ENCODE measurements at regions not wholly inside any gene's neighbourhood (a gene's known extent, or its start where the extent isn't known, plus 50 kb on each side); places are given as distances from the start of the nearest gene placed in this dataset.

GRCh38 chr16:35909351-35909954 lies 2450.0 kb downstream of the TP53TG3F start:
- Histone ChIP-seq H3K4me1 (ENCODE audit: insufficient read depth, low read length, severe bottlenecking) (peaks cover 8% of the 10 kb centered on the region), H3K4me3 (ENCODE audit: low read depth, low read length, poor library complexity, severe bottlenecking) (no peak overlapping the region), H3K4me2 (ENCODE audit: low read length) (no peak overlapping the region), H3K36me3 (ENCODE audit: insufficient read depth, low read length) (no peaks in the 10 kb centered on the region), H3K27ac (ENCODE audit: low read depth, low read length, poor library complexity, severe bottlenecking) (no peak overlapping the region), H3K79me2 (ENCODE audit: insufficient read depth, low read length) (no peaks in the 10 kb centered on the region), H3K9ac (ENCODE audit: low read length) (no peak overlapping the region), H3K9me3 (ENCODE audit: low read length) (no peaks in the 10 kb centered on the region), H3K9me2 (ENCODE audit: low read depth, low read length) (no peaks in the 10 kb centered on the region), H2AFZ (ENCODE audit: low read length) (no peak overlapping the region), H4K20me1 (ENCODE audit: insufficient read depth, low read length) (no peaks in the 10 kb centered on the region), H3K27me3 (ENCODE audit: insufficient read depth, low read length) (no peaks in the 10 kb centered on the region), H3F3A (ENCODE audit: insufficient read depth, low read length) (no peaks in the 10 kb centered on the region)
- TF ChIP-seq CTCF (IDR thresholded peaks at IDR 0.05; ENCODE audit: low read length) (no peak), EZH2 (IDR thresholded peaks at IDR 0.05; ENCODE audit: borderline replicate concordance, low read length) (no peak)

- H3K4me2 ChIP-seq (ENCODE audit: low read length): no peak overlapping the region
- TF ChIP-seq CTCF (IDR thresholded peaks at IDR 0.05; ENCODE audit: low read length) (no peak), EZH2 (IDR thresholded peaks at IDR 0.05; ENCODE audit: borderline replicate concordance, low read length) (no peak)
Observed at GRCh38 chr16:35910409-35910808, 2451.0 kb downstream of the TP53TG3F start.

GRCh38 chr16:35911899-35912298 lies 2452.5 kb downstream of the TP53TG3F start:
- no peaks in the 10 kb centered on the region for H3K9me2 ChIP-seq (ENCODE audit: low read depth, low read length)
- no peak overlapping the region for H3K27ac ChIP-seq (ENCODE audit: low read depth, low read length, poor library complexity, severe bottlenecking)
- no peaks in the 10 kb centered on the region for H3K27me3 ChIP-seq (ENCODE audit: insufficient read depth, low read length)
- H3K79me2 ChIP-seq (ENCODE audit: insufficient read depth, low read length): no peaks in the 10 kb centered on the region
- no peaks in the 10 kb centered on the region for H4K20me1 ChIP-seq (ENCODE audit: insufficient read depth, low read length)
- no peak overlapping the region for H3K4me2 ChIP-seq (ENCODE audit: low read length)
- peaks cover 8% of the 10 kb centered on the region for H3K4me1 ChIP-seq (ENCODE audit: insufficient read depth, low read length, severe bottlenecking)
- no peaks in the 10 kb centered on the region for H3F3A ChIP-seq (ENCODE audit: insufficient read depth, low read length)
- H3K36me3 ChIP-seq (ENCODE audit: insufficient read depth, low read length): no peaks in the 10 kb centered on the region
- H2AFZ ChIP-seq (ENCODE audit: low read length): no peak overlapping the region
- no peak for TF ChIP-seq EZH2 (IDR thresholded peaks at IDR 0.05; ENCODE audit: borderline replicate concordance, low read length)
- H3K9me3 ChIP-seq (ENCODE audit: low read length): no peaks in the 10 kb centered on the region
- no peak overlapping the region for H3K4me3 ChIP-seq (ENCODE audit: low read depth, low read length, poor library complexity, severe bottlenecking)
- no peak overlapping the region for H3K9ac ChIP-seq (ENCODE audit: low read length)

More at GRCh38 chr16:35910409-35910808, 2451.0 kb downstream of the TP53TG3F start:
- no peak overlapping the region for H2AFZ ChIP-seq (ENCODE audit: low read length)
- no peaks in the 10 kb centered on the region for H3K9me3 ChIP-seq (ENCODE audit: low read length)
- H3K36me3 ChIP-seq (ENCODE audit: insufficient read depth, low read length): no peaks in the 10 kb centered on the region
- no peaks in the 10 kb centered on the region for H3K27me3 ChIP-seq (ENCODE audit: insufficient read depth, low read length)
- H3K4me1 ChIP-seq (ENCODE audit: insufficient read depth, low read length, severe bottlenecking): peaks cover 8% of the 10 kb centered on the region
- H3K9me2 ChIP-seq (ENCODE audit: low read depth, low read length): no peaks in the 10 kb centered on the region
- no peaks in the 10 kb centered on the region for H4K20me1 ChIP-seq (ENCODE audit: insufficient read depth, low read length)
- no peaks in the 10 kb centered on the region for H3F3A ChIP-seq (ENCODE audit: insufficient read depth, low read length)
- no peaks in the 10 kb centered on the region for H3K79me2 ChIP-seq (ENCODE audit: insufficient read depth, low read length)
- H3K9ac ChIP-seq (ENCODE audit: low read length): no peak overlapping the region
- H3K27ac ChIP-seq (ENCODE audit: low read depth, low read length, poor library complexity, severe bottlenecking): no peak overlapping the region
- H3K4me3 ChIP-seq (ENCODE audit: low read depth, low read length, poor library complexity, severe bottlenecking): no peak overlapping the region

GRCh38 chr16:35931722-35932121 lies 2472.3 kb downstream of the TP53TG3F start:
- Histone ChIP-seq H3K4me2 (ENCODE audit: low read length) (no peak overlapping the region), H3F3A (ENCODE audit: insufficient read depth, low read length) (no peaks in the 10 kb centered on the region), H2AFZ (ENCODE audit: low read length) (no peak overlapping the region), H3K36me3 (ENCODE audit: insufficient read depth, low read length) (no peaks in the 10 kb centered on the region), H4K20me1 (ENCODE audit: insufficient read depth, low read length) (no peaks in the 10 kb centered on the region), H3K9me2 (ENCODE audit: low read depth, low read length) (no peaks in the 10 kb centered on the region; the same call in 1 of the 2 replicates), H3K4me1 (ENCODE audit: insufficient read depth, low read length, severe bottlenecking) (no peaks in the 10 kb centered on the region), H3K27me3 (ENCODE audit: insufficient read depth, low read length) (no peaks in the 10 kb centered on the region), H3K9ac (ENCODE audit: low read length) (no peak overlapping the region), H3K9me3 (ENCODE audit: low read length) (no peaks in the 10 kb centered on the region), H3K27ac (ENCODE audit: low read depth, low read length, poor library complexity, severe bottlenecking) (no peak overlapping the region), H3K79me2 (ENCODE audit: insufficient read depth, low read length) (no peaks in the 10 kb centered on the region), H3K4me3 (ENCODE audit: low read depth, low read length, poor library complexity, severe bottlenecking) (no peak overlapping the region)
- TF ChIP-seq EZH2 (IDR thresholded peaks at IDR 0.05; ENCODE audit: borderline replicate concordance, low read length): no peak
- no peak for TF ChIP-seq CTCF (IDR thresholded peaks at IDR 0.05; ENCODE audit: low read length)

All from OCI-LY1 (cell line).